ENCODE measurements at regions not wholly inside any gene's neighbourhood (a gene's known extent, or its start where the extent isn't known, plus 50 kb on each side); places are given as distances from the start of the nearest gene placed in this dataset.

- DNase-seq (ENCODE audit: extremely low read depth, low read depth), result no peak
- TF ChIP-seq, protein P1, sequence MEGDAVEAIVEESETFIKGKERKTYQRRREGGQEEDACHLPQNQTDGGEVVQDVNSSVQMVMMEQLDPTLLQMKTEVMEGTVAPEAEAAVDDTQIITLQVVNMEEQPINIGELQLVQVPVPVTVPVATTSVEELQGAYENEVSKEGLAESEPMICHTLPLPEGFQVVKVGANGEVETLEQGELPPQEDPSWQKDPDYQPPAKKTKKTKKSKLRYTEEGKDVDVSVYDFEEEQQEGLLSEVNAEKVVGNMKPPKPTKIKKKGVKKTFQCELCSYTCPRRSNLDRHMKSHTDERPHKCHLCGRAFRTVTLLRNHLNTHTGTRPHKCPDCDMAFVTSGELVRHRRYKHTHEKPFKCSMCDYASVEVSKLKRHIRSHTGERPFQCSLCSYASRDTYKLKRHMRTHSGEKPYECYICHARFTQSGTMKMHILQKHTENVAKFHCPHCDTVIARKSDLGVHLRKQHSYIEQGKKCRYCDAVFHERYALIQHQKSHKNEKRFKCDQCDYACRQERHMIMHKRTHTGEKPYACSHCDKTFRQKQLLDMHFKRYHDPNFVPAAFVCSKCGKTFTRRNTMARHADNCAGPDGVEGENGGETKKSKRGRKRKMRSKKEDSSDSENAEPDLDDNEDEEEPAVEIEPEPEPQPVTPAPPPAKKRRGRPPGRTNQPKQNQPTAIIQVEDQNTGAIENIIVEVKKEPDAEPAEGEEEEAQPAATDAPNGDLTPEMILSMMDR (IDR thresholded peaks at IDR 0.05; ENCODE audit: low read depth, low read length, missing control alignments), result no peak
- H3K4me3 ChIP-seq (replicated peaks; ENCODE audit: low read depth, low read length), result no peak overlapping the region
Observed at GRCh38 chr4:148857239-148857972, 415.2 kb upstream of the NR3C2 start.

- H3K4me3 ChIP-seq (replicated peaks; ENCODE audit: low read depth, low read length), result no peak overlapping the region
- TF ChIP-seq, protein P1 (IDR thresholded peaks at IDR 0.05; ENCODE audit: low read depth, low read length, missing control alignments), result no peak
- no peak for DNase-seq (ENCODE audit: extremely low read depth, low read depth)
Observed at GRCh38 chr4:148854203-148854602, 412.0 kb upstream of the NR3C2 start.

- TF ChIP-seq, protein P1 (IDR thresholded peaks at IDR 0.05; ENCODE audit: low read depth, low read length, missing control alignments), result no peak
- no peak overlapping the region for H3K4me3 ChIP-seq (replicated peaks; ENCODE audit: low read depth, low read length)
- DNase-seq (ENCODE audit: extremely low read depth, low read depth), result no peak
Observed at GRCh38 chr4:148852092-148852699, 410.0 kb upstream of the NR3C2 start.

GRCh38 chr4:148850257-148850995 is 408.2 kb upstream of the NR3C2 start:
- H3K4me3 ChIP-seq (replicated peaks; ENCODE audit: low read depth, low read length), result no peak overlapping the region
- TF ChIP-seq, protein P1 (IDR thresholded peaks at IDR 0.05; ENCODE audit: low read depth, low read length, missing control alignments), result no peak
- DNase-seq (ENCODE audit: extremely low read depth, low read depth), result no peak

GRCh38 chr4:148849581-148849980 is 407.4 kb upstream of the NR3C2 start:
- no peak for DNase-seq (ENCODE audit: extremely low read depth, low read depth)
- H3K4me3 ChIP-seq (replicated peaks; ENCODE audit: low read depth, low read length), result no peak overlapping the region
- TF ChIP-seq, protein P1 (IDR thresholded peaks at IDR 0.05; ENCODE audit: low read depth, low read length, missing control alignments), result no peak

GRCh38 chr4:148847544-148848255 is 405.5 kb upstream of the NR3C2 start:
- H3K4me3 ChIP-seq (replicated peaks; ENCODE audit: low read depth, low read length), result no peak overlapping the region
- DNase-seq (ENCODE audit: extremely low read depth, low read depth), result no peak
- TF ChIP-seq, protein P1 (IDR thresholded peaks at IDR 0.05; ENCODE audit: low read depth, low read length, missing control alignments), result no peak

All from HFF-Myc (cell line).